Peyer's patch (tissue), 4 donors: ENCODE measurements at regions not wholly inside any gene's neighbourhood (a gene's known extent, or its start where the extent isn't known, plus 50 kb on each side); places are given as distances from the start of the nearest gene placed in this dataset.

ENCODE experiments used
- DNase-seq, 3 donors: peaks; one replicate each; pipeline ENCODE4 v3.0.0-alpha.2; 2017 to 2019
- H3K27ac ChIP-seq, 4 donors: fragments of 200-600 bp; sonication (generic); one replicate each; pipeline ENCODE4 v1.5.1; 2016 to 2019
- H3K27me3 ChIP-seq, 2 donors: fragments of 200-600 bp; sonication (generic); one replicate each; pipeline ENCODE4 v1.5.1; 2019
- H3K36me3 ChIP-seq, 3 donors: fragments of 200-600 bp; sonication (generic); one replicate each; pipeline ENCODE4 v1.5.1; 2016 to 2019
- H3K4me1 ChIP-seq, 4 donors: fragments of 200-600 bp; sonication (generic); one replicate each; pipeline ENCODE4 v1.5.1; 2016 to 2019
- H3K4me3 ChIP-seq, 4 donors: fragments of 200-600 bp; sonication (generic); 1 replicate in 3 of 4; 2 replicates in 1 of 4; pipeline ENCODE4 v1.5.1; 2016 to 2019; ENCODE audit warnings: mild to moderate bottlenecking in 1 of 4
- H3K9me3 ChIP-seq, 4 donors: fragments of 200-600 bp; sonication (generic); one replicate each; pipeline ENCODE4 v1.5.1; 2016 to 2019; ENCODE audit warnings: mild to moderate bottlenecking in 1 of 4
- POLR2A ChIP-seq, 2 donors: fragments of 450-650 bp; IDR thresholded peaks; one replicate each; pipeline ENCODE4 v1.5.1; 2017; ENCODE audit warnings: antibody characterized with exemption in 2 of 2, mild to moderate bottlenecking in 2 of 2, moderate library complexity in 2 of 2
- TF ChIP-seq, protein P1 (sequence below), 6 experiments: fragments of 450-650 bp in 4 of 6; fragments of 200-600 bp in 2 of 6; sonication (generic) in 1 of 6; IDR thresholded peaks; one replicate each; pipeline ENCODE4 v1.5.1; 2017 to 2019; ENCODE audit warnings: antibody characterized with exemption in 6 of 6, mild to moderate bottlenecking in 3 of 6, moderate library complexity in 1 of 6

DNA sequence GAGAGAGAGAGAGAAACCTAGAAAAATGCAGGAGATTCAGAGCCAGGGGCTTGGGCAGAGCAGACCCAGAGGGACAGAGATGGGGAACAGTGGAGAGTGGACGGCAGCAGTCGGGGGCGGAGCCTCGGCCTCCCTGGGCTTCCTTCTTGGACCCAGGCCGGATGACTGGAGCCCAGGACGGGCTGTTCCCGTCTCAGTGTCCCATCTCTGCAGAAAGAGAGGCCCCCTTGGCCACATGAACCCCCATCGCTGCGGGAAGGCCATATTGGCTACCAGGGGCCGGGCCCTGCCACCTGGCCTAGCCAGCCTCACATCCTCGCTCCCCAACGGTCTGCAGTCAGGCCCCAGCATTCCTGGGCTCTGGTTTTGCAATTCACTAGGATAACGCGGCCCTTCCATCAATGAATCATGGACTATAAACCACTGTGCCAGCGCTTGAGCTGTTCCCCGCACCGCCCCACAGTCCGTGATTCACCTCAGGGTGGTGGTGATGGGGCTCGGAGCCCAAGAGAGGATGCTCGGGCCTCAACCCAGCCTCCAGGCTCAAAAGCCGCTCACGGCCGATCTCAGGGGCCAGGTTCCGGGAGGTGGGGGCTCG, 116.5 kb downstream of the RFLNA start:
- Histone ChIP-seq H3K4me1 (peaks cover 0 to 43% (median 0%) of the 10 kb centered on the region in 4 donors), H3K9me3 (no peaks in the 10 kb centered on the region), H3K27me3 (no peaks in the 10 kb centered on the region), H3K27ac (peak overlapping the region in 3 of 4 donors; percentile 35 to 73 (median 52)), H3K36me3 (peaks cover 0 to 35% (median 0%) of the 10 kb centered on the region in 3 donors), H3K4me3 (no peak overlapping the region)
- no peak for DNase-seq
- TF ChIP-seq POLR2A (IDR thresholded peaks at IDR 0.05): no peak
- TF ChIP-seq, protein P1, sequence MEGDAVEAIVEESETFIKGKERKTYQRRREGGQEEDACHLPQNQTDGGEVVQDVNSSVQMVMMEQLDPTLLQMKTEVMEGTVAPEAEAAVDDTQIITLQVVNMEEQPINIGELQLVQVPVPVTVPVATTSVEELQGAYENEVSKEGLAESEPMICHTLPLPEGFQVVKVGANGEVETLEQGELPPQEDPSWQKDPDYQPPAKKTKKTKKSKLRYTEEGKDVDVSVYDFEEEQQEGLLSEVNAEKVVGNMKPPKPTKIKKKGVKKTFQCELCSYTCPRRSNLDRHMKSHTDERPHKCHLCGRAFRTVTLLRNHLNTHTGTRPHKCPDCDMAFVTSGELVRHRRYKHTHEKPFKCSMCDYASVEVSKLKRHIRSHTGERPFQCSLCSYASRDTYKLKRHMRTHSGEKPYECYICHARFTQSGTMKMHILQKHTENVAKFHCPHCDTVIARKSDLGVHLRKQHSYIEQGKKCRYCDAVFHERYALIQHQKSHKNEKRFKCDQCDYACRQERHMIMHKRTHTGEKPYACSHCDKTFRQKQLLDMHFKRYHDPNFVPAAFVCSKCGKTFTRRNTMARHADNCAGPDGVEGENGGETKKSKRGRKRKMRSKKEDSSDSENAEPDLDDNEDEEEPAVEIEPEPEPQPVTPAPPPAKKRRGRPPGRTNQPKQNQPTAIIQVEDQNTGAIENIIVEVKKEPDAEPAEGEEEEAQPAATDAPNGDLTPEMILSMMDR (IDR thresholded peaks at IDR 0.05): no peak

DNA sequence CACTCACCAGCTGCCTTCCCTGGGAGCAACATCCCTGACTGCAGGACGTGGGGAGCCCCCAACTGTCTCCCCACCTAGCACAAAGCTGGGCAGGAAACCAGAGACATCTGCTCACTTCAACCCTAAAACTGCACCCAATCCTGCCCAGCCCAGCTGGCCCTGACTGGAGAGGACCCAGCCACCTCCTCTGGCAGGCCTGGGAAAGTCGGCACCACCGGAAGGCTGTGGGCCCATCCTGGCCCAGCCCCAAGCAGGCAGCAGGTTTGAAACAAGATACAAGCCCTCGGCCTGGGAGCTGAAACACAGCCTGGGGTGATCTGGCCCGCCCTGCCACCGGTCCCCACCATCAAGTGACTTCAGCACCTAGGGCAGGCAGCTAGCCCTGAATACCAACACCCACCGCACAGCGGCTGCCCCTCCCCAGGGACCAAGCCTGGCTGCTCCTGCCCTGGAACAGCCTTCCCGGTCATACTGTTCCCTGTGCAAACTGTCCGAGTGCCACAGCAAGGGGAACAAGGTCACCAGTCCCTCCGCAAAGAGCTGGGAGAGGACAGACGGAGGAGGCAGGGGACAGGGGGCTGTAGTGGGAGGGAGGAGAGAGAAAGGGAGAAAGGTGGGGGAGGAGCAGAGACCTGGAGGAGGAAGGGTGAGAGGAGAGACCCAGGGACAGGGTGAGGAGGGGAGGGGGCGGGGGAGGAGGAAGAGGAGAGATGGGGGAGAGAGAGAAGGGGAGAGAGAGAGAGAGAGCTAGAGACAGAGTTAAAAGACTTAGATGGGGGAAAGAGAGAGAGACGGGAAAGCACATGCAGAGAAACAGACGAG, 115.7 kb downstream of the RFLNA start:
- Histone ChIP-seq H3K4me3 (no peak overlapping the region), H3K36me3 (peaks cover 0 to 35% (median 0%) of the 10 kb centered on the region in 3 donors), H3K27ac (peak overlapping the region in 1 of 4 donors; percentile 73), H3K9me3 (no peaks in the 10 kb centered on the region), H3K4me1 (peaks cover 0 to 43% (median 0%) of the 10 kb centered on the region in 4 donors), H3K27me3 (no peaks in the 10 kb centered on the region)
- no peak for DNase-seq
- TF ChIP-seq POLR2A (IDR thresholded peaks at IDR 0.05): no peak
- TF ChIP-seq, protein P1 (IDR thresholded peaks at IDR 0.05): no peak

DNA sequence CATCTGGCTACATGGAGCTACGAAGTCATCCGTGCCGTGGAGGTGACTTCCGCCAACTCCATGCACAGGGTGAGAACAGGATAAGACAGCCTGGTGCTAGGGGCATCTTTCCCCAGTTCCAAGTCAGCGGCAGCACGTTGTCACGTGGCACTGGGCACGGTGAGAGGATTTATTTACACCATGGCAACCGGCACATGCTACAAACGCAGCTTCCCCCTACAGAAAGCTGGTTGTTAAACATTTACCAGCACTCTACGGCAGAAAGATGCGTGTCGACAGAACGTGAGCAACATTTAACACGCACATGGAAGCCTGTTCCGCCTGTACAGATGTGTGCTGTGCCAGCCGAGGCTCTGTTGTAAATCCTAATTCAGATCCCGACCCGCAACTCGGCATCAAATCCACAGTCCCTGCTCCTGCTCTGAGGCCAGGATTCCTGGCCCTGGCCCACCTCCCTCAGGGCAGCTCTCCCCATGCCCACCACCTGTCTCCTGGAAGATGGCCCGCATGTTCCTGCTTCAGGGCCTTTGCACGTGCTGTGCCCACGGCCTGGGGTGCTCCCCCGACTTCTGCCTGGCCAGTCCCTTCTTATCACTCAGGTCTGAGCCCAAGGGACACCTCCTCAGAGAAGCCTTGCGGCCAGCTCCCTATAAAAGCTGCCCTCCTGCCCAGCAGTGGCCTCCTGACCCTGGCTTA, 114.1 kb downstream of the RFLNA start:
- H3K27ac ChIP-seq: peak overlapping the region in 1 of 4 donors; percentile 73
- DNase-seq: no peak
- TF ChIP-seq, protein P1 (IDR thresholded peaks at IDR 0.05): no peak
- TF ChIP-seq POLR2A (IDR thresholded peaks at IDR 0.05): no peak

DNA sequence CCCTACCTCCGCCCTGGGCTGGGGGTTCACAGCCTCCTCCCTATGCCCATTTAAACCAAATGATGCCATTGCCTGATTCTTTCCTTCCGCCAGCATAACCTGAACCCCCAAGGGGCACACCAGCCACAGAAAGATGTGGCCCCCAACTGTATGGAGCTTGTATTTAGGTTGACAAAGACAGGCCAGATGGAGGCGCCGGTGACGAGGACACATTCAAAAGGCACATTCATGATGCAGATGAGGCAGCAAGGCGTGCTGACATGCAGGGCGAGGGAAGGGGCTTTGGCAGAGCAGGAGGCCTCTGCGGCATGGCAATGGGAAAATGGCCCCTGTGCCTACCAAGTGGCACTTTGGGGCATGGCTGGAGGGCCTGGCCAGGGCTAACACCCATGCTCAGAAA, 112.2 kb downstream of the RFLNA start:
- peaks cover 0 to 38% (median 0%) of the 10 kb centered on the region in 4 donors for H3K4me1 ChIP-seq
- H3K36me3 ChIP-seq: peaks cover 0 to 28% (median 0%) of the 10 kb centered on the region in 3 donors

More for the DNA sequence above, 114.1 kb downstream of the RFLNA start:
- Histone ChIP-seq H3K4me1 (peaks cover 0 to 51% (median 0%) of the 10 kb centered on the region in 4 donors), H3K9me3 (no peaks in the 10 kb centered on the region), H3K36me3 (peaks cover 0 to 30% (median 0%) of the 10 kb centered on the region in 3 donors), H3K4me3 (no peak overlapping the region), H3K27me3 (no peaks in the 10 kb centered on the region)

DNA sequence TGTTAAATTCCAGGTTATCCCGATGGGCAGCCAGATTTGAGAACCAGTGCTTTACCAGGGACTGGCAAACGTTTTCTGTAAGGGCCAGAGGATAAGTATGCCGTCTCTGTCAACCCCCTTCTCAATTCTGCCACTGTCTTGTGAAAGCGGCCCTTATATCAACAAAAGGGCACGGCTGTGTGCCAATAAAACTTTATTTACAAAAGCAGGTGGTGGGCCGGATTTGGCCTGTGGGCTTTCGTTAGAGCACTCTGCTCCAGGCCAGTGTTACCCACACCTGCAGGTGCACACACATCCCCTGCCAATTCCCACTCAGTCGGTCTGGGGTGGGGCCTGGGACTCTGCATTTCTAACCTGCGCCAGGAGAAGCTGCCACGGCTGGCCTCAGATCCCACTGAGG, 111.2 kb downstream of the RFLNA start:
- peaks cover 0 to 35% (median 0%) of the 10 kb centered on the region in 4 donors for H3K4me1 ChIP-seq
- no peak overlapping the region for H3K4me3 ChIP-seq
- H3K9me3 ChIP-seq: no peaks in the 10 kb centered on the region
- H3K27ac ChIP-seq: no peak overlapping the region
- H3K27me3 ChIP-seq: no peaks in the 10 kb centered on the region
- TF ChIP-seq, protein P1 (IDR thresholded peaks at IDR 0.05): no peak
- no peak for TF ChIP-seq POLR2A (IDR thresholded peaks at IDR 0.05)
- no peak for DNase-seq
- H3K36me3 ChIP-seq: peaks cover 0 to 33% (median 0%) of the 10 kb centered on the region in 3 donors

More for the DNA sequence above, 112.2 kb downstream of the RFLNA start:
- TF ChIP-seq, protein P1 (IDR thresholded peaks at IDR 0.05): no peak
- TF ChIP-seq POLR2A (IDR thresholded peaks at IDR 0.05): no peak
- Histone ChIP-seq H3K4me3 (no peak overlapping the region), H3K27me3 (no peaks in the 10 kb centered on the region), H3K9me3 (no peaks in the 10 kb centered on the region), H3K27ac (no peak overlapping the region)
- DNase-seq: no peak
